GM12878 (cell line): ENCODE measurements at regions not wholly inside any gene's neighbourhood (a gene's known extent, or its start where the extent isn't known, plus 50 kb on each side); places are given as distances from the start of the nearest gene placed in this dataset.

ENCODE experiments used
- HDAC6 ChIP-seq: fragments of 200-600 bp; sonication (generic); IDR thresholded peaks from one replicate; pipeline ENCODE4 v1.8.0; 2017; ENCODE audit warnings: antibody characterized with exemption; ENCODE audit not compliant: unreplicated experiment
- RB1 ChIP-seq: fragments of 450-650 bp; formaldehyde crosslinking; IDR thresholded peaks from 2 replicates; pipeline ENCODE4 v1.6.1; 2017; ENCODE audit warnings: mild to moderate bottlenecking, borderline replicate concordance
- SMARCA5 ChIP-seq: fragments of 450-650 bp; IDR thresholded peaks from 2 replicates; pipeline ENCODE4 v1.6.1; 2017; ENCODE audit warnings: mild to moderate bottlenecking
- TBL1XR1 ChIP-seq: IDR thresholded peaks from 2 replicates; pipeline ENCODE4 v1.6.1; 2012; ENCODE audit warnings: low read depth, low read length, improper control_type of control experiment
- TF ChIP-seq, protein P1 (sequence below), 3 experiments: IDR thresholded peaks in 2 of 3; conservative IDR thresholded peaks in 1 of 3; 2 replicates each; pipeline ENCODE4 v1.5.1; 2011; ENCODE audit warnings: low read depth in 3 of 3, low read length in 3 of 3, mild to moderate bottlenecking in 3 of 3, control low read depth in 2 of 3, moderate library complexity in 2 of 3, inconsistent platforms in 1 of 3, mixed read lengths in 1 of 3; ENCODE audit not compliant: control insufficient read depth in 2 of 3, insufficient read depth in 1 of 3; ENCODE audit errors: extremely low read depth in 1 of 3

DNA sequence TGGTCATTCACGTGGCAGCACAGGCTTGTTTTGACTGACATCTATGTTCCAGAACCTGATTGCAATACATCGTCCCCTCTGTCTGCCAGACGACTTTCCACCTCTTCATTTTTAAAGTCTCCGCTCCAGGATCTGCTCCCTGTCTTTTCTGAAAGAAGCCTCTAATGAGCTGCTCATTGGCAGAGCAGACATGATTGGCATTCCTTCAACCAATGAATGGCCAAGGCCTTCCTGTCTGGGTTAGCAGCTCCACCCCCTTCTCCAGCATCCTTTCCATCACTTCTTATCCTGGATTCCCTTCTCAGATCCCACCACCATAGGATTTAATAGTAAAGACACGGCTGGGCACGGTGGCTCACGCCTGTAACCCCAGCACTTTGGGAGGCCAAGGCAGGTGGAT, 202.7 kb upstream of the KLF3 start:
- TF ChIP-seq HDAC6 (no peak), RB1 (no peak), SMARCA5 (no peak), TBL1XR1 (no peak)
- TF ChIP-seq, protein P1, sequence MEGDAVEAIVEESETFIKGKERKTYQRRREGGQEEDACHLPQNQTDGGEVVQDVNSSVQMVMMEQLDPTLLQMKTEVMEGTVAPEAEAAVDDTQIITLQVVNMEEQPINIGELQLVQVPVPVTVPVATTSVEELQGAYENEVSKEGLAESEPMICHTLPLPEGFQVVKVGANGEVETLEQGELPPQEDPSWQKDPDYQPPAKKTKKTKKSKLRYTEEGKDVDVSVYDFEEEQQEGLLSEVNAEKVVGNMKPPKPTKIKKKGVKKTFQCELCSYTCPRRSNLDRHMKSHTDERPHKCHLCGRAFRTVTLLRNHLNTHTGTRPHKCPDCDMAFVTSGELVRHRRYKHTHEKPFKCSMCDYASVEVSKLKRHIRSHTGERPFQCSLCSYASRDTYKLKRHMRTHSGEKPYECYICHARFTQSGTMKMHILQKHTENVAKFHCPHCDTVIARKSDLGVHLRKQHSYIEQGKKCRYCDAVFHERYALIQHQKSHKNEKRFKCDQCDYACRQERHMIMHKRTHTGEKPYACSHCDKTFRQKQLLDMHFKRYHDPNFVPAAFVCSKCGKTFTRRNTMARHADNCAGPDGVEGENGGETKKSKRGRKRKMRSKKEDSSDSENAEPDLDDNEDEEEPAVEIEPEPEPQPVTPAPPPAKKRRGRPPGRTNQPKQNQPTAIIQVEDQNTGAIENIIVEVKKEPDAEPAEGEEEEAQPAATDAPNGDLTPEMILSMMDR (IDR thresholded peaks at IDR 0.05 in 2 of 3, conservative IDR thresholded peaks at IDR 0.05 in 1 of 3; ENCODE audit: control insufficient read depth in 2 of 3, extremely low read depth in 1 of 3, insufficient read depth in 1 of 3, low read depth in 3 of 3, low read length in 3 of 3) = no peak
